ENCODE measurements at regions not wholly inside any gene's neighbourhood (a gene's known extent, or its start where the extent isn't known, plus 50 kb on each side); places are given as distances from the start of the nearest gene placed in this dataset.

DNA sequence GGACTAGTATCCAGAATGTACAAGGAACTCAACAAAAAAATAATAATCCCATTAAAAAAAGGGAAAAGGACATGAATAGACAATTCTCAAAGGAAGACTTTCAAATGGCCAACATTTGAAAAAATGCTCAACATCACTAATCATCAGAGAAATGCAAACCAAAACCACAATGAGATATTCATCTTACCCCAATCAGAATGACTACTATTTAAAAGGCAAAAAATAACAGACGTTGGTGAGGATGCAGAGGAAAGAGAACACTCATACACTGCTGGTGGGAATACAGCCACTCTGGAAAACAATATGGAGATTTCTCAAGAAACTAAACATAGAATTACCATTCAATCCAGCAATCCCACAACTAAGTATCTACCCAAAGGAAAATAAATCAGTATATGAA lies 133.1 kb downstream of the KDR start:
- DNase-seq (ENCODE audit: low read depth in 2 of 2): no peak

DNA sequence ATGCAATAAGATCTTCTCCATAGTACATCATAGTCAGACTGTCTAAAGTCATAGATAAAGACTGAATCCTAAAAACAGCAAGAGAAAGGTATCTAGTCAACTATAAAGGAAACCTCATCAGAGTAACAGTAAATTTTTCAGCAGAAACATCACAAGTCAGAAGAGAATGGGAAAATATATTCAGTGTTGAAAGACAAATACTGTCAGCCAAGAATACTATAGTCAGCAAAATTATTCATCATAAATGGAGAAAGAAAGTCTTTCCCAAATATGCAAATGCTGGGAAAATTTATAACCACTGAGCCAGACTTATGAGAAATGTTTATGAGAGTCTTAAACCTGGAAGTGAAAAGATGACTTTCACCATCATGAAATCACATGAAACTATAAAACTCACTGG lies 136.7 kb downstream of the KDR start:
- DNase-seq (ENCODE audit: low read depth in 2 of 2): no peak

DNA sequence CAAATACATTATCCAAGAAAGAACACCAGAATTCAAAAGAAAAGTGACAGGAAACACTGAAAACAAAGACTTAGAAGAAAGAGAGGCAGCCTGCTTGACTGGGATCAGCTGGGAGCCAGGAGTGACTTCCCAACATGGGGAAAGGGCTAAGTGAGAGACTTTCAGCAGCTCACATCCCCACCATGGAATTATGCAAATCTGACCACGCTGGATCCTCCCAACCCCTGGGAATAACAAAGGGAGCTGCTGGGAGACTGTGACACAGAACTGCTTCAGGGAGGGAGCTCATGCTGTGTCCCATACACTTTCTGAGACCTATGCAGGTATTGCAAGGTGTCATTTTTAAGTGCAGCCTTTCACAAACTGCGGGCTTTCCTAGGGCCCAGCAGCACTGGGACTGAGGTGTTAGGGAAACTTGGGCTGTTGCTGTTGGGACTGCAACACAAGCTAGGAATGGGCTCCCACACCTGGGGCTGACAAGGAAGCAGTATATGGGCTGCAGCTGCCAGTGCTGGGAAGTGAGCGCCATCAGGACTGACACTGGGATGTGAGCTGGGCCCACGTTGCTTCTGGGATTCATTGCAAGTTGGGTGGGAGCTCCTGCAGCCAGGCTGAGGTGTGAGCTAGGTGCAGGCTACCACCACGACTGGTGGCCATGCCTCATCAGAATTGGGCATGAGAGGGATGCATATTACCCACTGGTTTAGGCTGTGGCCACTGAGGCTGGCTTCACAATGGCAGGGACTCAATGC lies 139.1 kb downstream of the KDR start:
- DNase-seq (ENCODE audit: low read depth in 2 of 2): no peak

DNA sequence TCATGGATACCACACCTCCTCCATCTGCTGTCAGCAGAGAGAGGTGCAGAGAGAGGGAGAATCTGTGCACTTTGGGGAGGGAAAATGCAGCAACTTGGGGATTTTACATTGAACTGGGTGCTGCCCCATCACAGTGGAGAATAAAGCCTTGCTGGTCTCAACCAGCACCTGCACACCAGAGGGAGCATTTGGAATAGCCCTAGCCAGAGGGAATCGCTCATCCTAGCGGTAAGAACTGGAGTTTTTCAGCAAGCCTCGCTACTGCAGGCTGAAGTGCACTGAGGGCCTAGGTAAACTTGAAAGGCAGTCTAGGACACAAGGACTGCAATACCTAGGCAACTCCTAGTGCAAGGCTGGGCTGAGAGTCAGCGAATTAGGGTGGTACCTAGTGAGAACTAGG lies 148.7 kb downstream of the KDR start:
- DNase-seq (ENCODE audit: low read depth in 2 of 2): no peak

DNA sequence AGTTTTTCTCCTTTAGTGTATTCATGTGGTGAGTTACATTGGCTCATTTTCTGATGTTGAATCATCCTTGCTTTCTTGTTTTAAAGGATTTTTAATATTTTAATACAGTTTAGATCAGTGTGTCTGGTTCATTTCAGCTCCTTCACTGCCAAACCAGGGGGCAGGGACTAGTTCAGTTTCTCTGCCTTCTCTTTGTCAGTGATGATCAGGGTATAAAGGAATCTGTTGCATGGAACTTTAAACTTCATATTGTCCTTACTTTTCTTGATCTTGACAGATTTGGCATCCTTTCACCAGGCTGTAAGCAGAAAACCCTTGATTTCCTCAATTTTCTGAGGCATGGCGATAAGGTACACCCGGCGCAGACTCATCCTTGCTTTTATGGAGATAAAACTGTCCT lies 149.4 kb downstream of the KDR start:
- DNase-seq (ENCODE audit: low read depth in 2 of 2): no peak

DNA sequence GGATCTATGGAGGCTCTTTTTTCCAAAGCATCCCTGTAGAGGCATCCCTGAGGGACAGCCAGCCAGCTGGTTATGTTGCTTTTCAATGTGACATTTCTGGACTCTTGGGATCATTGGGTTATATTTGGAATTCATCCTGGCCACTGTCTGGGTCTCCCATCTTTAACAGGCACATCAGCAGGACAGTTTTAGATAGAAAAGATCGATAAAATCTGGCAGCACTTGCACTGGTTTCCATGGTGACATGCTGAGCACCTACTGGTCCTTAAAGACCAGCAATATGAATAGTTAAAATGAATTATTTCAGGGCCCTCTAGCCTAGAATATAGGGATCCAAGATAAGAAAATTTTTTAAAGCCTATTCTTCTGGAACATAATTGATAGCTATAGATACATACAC lies 151.6 kb downstream of the KDR start:
- DNase-seq (ENCODE audit: low read depth in 2 of 2): no peak

DNA sequence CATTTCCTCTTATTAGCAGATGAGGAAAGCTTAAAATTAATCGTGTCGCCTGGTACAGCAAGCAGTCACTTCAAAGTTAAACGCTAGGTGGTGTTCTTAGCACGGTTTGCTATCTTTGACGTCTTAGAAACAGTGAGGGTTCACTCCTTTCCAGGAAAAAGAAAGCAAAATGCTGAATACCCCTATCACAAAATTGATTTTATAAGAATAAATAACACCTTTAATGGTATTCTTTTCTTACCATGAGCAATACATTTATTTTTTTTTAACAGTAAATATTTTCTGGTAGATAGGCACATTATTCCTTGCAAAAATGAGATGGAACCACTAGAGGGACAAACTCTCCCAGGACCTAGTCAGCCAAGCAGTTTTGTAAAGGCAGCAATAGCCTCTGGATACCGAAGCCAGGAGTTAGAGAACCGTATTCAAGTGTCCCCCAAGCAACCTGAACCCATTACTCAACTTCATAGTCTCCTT lies 153.9 kb downstream of the KDR start:
- no peak for DNase-seq (ENCODE audit: low read depth in 2 of 2)

DNA sequence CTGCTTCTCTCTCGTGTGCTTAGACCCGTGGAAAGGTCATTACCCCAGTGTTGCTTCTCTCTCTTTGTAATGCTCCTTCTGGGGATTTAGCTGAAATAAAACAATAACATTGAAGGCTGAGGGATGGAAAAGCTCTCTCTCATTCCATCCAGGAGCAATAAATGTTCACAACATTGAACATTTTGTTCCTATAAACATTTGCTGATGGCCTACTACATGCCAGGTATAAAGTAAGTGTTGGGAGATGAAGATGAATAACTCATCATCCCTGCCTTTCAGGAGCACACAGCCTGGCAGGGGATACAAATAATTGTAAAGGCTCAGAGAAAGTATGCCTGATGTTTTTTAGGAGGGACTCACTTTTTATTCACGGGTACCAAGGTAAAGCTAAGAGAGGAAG lies 158.1 kb downstream of the KDR start:
- DNase-seq (ENCODE audit: low read depth in 2 of 2): no peak

DNA sequence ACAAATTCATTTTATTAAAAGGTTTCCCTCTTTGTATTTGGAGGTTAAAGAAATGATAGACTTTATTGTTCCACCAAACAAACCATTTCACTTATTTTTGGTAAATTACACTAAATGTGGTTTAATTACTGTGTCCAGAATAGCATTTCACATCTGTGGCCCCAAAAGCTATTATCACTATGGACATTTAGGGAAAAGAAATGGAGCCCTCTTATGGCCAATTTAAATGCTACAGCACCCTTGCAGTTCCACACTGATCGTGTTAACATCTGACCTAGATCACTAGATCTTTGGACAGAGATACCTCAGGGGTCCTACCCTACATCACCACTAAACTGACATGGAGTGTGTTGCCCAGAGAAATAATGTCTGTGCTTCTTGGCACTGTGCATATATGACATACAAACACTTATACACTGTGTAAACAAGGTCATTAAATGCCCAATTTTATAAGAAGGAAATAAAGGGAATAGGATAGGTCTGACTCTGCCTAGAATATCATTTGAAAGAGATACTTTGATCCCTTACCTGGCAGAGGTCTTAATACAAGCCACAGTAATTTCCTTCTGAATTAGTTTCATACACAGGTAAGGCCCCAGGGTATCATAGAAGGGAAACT lies 163.9 kb downstream of the KDR start:
- no peak for DNase-seq (ENCODE audit: low read depth in 2 of 2)

DNA sequence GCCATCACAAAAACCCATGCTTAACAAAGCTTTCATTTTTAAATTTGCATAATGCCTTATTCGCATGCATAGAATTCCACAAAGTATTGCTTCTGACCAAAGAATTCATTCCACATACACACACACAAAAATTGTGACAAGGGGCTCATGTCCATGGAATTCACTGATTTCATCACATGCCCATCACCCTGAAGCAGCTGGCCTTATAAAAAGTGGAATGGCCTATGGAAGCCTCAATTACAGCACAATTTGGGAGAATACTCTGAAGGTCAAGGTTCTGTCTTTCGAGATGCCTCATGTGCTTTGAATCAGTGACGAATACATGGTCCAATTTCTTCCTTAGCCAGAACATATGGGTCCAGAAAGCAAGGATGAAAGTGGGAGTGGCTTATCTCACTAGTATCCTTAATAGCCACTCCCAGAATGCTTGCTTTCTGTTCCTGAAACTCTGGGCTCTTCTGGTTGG lies 165.7 kb downstream of the KDR start:
- no peak for DNase-seq (ENCODE audit: low read depth in 2 of 2)

DNA sequence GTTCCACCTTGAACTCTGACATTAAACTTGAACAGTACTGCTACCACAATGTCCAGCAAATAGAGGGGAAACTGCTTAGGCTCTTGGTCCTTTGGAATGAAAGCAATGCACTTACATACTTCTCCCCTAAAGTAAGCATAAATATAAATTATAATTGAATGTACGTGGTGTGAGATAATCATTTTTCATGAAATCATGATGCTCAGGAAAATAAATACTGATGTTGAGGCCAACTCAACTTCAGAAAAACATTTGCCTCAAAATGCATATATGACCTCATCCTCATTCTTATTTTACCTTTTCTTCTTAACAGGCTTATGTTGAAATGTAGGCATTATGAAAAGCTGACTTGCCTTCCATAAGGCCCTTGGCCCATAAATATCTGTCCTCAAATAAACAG lies 166.3 kb downstream of the KDR start:
- DNase-seq (ENCODE audit: low read depth in 2 of 2): no peak

DNA sequence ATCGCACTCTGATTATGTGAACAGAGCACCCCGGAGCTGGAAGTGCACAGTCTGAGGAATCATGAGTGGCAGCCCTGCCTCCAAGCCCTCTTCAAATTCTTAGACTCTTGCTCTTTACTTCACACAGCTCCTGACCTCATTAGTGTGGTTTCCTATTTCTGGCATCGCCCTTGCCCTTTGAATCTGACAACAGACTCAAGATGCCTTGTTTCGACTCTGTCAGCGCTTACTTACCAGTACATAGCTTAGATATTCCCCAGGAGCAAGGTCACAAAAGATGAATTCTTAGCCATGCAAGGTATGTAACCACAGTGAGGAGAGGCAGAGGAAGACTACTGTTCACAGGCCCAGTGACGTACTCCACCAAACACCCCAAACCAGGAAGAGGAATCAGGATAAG lies 167.2 kb downstream of the KDR start:
- no peak for DNase-seq (ENCODE audit: low read depth in 2 of 2)

DNA sequence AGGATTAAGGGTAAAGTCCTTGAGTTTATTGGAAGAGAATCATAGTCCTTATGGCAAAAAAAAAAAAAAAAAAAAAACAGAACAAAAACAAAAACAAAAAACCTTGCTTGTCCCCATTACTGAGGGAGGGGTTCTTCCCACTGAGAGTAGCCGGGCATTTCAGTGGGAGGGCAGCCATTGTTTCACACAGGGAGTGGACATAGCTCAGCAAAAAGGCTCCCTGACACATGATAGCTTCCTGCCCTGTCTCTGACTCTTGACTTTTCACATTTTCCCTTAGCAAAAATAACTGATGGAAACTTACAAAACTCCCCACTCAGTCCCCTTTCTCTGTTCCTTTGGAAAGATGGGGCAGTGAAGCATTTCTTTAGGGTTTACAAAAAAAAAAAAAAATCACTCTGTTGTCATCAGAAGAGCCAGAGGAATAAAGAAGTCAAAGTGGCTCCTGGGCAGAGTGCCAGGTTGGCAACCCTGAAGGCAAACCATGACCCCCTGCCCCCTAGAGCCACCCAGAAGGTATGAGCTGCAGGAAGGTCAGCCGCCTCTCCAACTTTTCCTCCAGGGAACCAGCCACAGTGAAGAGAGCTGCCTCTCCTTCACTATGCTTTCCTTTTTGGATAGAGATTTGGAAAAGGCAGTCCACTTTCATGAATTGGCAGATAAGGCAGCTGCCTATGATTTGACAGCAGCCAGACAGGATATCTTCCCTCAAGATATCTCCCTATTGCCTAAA lies 170.6 kb downstream of the KDR start:
- DNase-seq (ENCODE audit: low read depth in 2 of 2): no peak

DNA sequence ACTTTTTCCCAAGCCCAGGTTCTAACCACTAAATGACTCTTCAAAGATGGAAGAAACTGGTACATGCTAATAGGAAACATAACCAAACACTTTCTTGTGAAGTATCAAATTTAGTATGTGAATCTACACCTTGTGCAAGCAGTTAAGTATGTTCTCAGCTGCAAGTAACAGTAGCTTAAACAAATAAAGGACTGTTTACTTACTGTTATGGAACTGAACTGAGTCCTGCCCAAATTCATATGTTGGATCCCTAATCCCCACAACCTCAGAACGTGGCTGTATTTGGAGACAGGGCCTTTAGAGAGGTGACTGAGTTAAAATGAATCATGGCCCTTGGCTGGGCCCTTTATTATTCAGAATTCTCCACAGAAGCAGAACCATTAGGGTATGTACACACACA lies 178.7 kb downstream of the KDR start:
- no peak for DNase-seq (ENCODE audit: low read depth in 2 of 2)

DNA sequence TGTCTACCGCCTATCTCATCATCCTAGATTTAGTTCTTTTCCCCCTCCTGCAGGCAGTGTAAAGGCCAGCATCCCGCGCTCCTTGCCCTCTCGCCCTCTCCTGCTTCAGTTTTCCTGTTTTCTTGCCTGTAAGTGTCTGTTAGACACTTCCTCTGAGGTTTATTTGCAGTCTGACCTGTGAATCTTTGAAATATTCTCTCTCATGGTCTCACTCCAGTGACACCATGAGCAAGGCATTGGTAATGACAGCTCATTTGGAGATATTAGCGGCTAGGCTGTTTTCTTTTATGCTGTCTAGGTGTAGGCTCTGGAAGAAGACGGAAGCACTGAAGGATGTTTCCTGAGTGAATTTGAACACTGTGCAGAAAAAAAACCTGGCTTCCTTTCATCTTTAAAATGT lies 179.6 kb downstream of the KDR start:
- DNase-seq (ENCODE audit: low read depth in 2 of 2): no peak

DNA sequence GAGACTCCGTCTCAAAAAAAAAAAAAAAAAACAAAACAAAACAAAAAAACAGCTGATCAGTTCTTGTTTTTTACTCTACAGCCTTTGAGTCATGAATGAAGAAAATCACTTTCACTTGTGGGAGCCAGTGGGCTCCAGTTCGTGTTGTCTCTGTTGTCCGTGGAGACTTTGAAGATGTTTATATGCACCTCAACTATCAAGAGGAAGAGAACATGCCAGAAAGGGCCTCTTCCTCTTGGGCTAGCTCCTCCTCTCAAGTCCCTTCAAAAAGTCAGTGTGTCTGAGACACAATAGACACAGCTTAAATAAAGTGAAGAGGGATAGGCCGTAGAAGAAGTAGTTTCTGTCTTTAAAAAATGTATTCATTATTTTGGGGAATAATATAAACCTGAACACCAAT lies 182.7 kb downstream of the KDR start:
- no peak for DNase-seq (ENCODE audit: low read depth in 2 of 2)

DNA sequence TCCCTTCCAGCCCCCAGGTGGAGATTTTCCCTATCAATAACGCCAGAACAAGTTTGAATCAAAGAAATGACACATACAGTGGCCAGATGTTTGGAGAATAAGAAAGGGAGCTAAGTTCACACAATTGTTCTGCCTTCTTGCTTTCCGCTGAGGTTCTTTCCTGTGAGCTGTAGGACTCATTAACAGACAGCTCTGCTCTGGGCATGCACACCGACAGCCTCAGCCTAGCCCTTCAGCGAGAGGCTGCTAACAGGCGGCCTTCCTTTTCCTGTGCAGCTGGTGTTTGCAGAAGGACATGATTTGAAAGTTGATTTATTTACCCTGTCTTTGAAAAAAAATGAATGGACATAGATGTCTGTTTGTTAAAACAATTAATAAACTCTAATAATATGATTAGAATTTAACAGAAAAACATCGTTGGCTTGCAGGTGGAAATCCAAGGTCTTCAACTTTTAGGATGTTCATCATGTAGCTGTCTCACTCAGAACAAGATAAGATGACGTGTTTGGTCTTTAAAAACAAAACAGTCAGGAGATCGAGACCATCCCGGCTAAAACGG lies 183.3 kb downstream of the KDR start:
- no peak for DNase-seq (ENCODE audit: low read depth in 2 of 2)

DNA sequence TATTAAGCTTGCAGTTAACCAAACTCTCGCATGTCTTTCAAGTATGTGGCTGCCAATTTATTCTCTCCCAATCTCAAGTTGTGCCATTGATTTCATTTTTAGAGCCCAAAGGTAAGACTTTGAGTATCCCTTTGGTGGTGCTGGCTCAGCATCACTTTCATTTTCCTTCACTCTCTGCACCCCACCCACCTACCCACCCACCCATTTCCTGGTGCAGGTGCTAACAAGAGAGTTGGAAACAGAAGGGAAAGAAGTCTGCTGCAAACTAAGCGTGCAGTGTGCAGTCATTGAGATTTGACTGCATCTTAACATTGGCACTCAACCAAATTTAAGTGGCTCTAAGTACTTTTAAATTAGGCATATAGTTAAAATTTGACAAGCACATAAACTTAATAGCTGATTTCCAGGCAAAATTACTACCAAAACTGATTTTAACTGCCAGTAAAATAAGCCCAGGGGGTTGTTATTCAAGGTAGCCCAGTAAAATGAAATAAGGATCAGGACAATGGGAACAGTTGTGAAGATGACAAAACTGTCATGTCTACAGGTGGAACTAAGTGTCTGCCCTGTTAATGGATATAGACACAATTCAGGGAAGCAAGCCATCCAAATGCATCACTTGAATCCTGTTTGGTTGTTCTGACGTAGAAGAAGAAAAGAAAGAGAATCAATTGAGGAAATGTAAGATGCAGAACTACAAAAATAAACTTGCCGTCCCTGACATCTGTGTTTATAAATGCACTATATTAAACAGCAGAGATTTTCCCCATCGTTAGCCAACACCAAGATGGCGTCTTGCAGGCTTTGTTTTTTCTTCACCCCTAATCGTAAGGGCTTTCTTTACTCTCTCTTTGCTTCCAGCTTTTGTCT lies 184.2 kb downstream of the KDR start:
- peak; percentile 1 to 22 for DNase-seq (ENCODE audit: low read depth in 2 of 2)

DNA sequence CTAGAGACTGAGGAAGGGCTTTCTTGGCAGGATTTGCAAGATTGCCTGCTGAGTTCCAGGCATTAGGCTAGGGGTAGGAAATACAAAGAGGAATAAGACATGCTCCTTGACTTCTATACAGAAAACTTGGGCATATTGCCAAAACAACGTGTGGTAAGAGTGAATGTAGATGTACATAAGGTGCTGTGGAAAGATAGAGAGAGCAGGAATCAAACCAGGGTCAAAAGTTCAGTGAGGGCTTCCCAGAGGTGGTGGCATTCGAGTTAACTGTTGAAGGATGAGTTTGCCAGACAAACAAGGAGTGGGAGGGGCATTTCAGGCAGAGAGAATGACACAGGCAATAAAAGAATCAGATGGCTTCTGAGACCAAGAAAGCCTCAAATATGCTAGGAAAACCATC lies 187.9 kb downstream of the KDR start:
- DNase-seq (ENCODE audit: low read depth in 2 of 2): no peak

DNA sequence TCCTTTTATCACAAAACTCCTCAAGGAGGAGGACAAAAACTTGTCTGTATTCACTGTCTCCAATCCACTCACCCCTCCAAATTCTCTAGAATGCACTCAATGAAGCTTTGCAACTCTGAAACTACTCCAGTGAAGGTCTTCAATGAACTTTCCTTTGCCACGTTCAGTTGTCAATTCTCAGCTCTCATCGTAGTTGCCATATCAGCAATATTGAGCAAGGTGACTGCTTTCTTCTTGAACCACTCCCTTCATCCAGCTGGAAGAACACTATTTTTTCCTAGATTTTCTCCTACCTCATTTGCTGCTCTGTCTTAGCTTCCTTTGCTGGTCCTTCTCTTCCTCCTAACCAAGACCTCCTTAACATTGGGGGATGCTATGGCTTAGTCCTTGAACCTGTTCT lies 191.8 kb downstream of the KDR start:
- DNase-seq (ENCODE audit: low read depth in 2 of 2): no peak

DNA sequence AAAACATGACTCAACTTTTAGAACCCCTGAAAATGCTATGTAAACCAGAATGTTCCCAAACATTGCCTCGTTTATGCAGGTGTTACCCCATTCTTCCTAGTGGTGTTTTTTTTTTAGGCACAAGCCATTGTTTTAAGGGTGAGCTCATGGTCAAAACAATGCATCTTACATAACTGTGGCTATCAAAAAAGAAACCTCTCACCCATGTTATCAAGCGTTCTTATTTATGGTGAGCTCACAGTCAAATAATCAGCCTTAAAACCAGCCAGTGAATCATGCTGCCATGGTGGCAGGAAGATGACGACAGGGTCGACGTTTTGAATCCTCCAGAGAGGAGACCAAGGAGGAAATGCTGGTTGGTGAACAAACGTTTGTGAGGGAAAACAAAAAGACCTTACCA lies 195.2 kb downstream of the KDR start:
- DNase-seq (ENCODE audit: low read depth in 2 of 2): no peak

DNA sequence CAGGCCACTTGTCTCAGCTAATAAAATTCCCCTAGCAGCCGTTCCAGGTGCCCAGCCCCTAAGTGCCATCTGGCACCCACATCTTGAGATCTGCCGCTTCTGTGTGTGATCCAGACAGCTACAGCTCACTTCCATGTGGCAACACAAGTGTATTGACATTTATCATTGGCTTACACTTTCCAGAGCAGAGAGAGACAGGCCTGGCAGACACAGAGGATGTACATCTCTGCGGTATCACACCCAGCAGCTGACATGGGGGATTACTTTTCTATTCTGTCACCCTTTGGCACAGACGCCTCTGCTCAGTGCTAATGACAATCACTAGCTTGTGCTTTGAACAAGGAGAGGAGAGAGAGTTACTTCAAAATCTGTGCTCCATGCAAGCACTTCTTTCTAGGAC lies 195.9 kb downstream of the KDR start:
- no peak for DNase-seq (ENCODE audit: low read depth in 2 of 2)

Data from stimulated activated CD4-positive, alpha-beta T cell treated with anti-CD3 and anti-CD28 coated beads, Interleukin-4, amount 100 ng/mL, for 48 hours (primary cell).